GM18519 (cell line): ENCODE measurements at regions not wholly inside any gene's neighbourhood (a gene's known extent, or its start where the extent isn't known, plus 50 kb on each side); places are given as distances from the start of the nearest gene placed in this dataset.

Experiments
- ATAC-seq: cut with Tn5 transposase; IDR thresholded peaks from one replicate; pipeline ENCODE4 v1.9.1; 2021; ENCODE audit warnings: mild to moderate bottlenecking, moderate library complexity; ENCODE audit not compliant: unreplicated experiment, low FRiP score

- no peak for ATAC-seq
Measured at GRCh38 chr1:58430421-58431275, 115.9 kb downstream of the OMA1 start.

GRCh38 chr1:58426918-58427317 lies 119.6 kb downstream of the OMA1 start:
- no peak for ATAC-seq

- ATAC-seq: no peak
Measured at GRCh38 chr1:58422436-58422835, 124.1 kb downstream of the OMA1 start.

- ATAC-seq: no peak
Measured at GRCh38 chr1:58418283-58419228, 128.0 kb downstream of the OMA1 start.

- no peak for ATAC-seq
Measured at GRCh38 chr1:58412071-58412580, 134.4 kb downstream of the OMA1 start.

DNA sequence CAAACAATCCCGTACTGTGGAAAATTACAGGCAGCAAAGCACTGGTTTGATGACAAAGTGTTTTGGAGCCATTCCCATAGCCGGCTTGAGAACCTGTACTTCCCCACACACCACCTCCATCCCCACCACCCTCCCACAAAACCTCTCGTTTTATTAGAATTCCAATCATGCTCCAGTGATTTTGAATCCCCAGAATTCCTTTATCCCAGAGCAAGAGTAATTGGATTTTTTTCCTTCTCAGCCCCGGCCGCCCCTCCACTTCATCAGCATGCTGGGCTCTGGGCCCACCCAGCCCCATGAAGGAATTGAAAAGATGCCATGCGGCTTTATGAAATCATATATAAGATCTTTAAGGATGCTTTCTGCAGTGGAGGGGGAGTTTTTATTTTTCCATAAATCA lies 136.6 kb downstream of the OMA1 start:
- no peak for ATAC-seq

- ATAC-seq: no peak
Measured at GRCh38 chr1:58409336-58409735, 137.2 kb downstream of the OMA1 start.

GRCh38 chr1:58406301-58407071 lies 140.0 kb downstream of the OMA1 start:
- no peak for ATAC-seq

- no peak for ATAC-seq
Measured at GRCh38 chr1:58405660-58406059, 140.9 kb downstream of the OMA1 start.

- no peak for ATAC-seq
Measured at GRCh38 chr1:58403894-58404293, 142.6 kb downstream of the OMA1 start.

DNA sequence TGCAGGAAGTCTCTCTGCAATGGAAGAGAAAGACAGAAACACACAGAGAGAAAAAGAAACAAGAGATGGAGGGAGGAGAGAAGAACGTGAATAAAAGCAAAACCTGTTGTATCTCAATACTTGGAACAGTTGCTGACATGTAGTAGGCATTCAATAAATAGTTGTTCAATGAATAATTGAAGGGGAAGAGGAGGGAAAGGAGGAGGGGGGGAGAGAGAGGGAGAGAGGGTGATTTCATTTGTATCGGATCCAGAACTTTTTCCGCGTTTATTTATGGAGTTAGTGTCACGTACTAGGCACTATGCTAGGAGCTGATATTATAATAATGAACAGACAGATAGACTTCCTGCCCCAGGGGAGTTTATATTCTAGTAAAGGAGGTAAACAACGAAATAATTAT lies 144.1 kb downstream of the OMA1 start:
- ATAC-seq: no peak

GRCh38 chr1:58401991-58402390 lies 144.5 kb downstream of the OMA1 start:
- ATAC-seq: no peak

GRCh38 chr1:58399176-58399575 lies 147.3 kb downstream of the OMA1 start:
- no peak for ATAC-seq

GRCh38 chr1:58398714-58399113 lies 147.8 kb downstream of the OMA1 start:
- no peak for ATAC-seq

DNA sequence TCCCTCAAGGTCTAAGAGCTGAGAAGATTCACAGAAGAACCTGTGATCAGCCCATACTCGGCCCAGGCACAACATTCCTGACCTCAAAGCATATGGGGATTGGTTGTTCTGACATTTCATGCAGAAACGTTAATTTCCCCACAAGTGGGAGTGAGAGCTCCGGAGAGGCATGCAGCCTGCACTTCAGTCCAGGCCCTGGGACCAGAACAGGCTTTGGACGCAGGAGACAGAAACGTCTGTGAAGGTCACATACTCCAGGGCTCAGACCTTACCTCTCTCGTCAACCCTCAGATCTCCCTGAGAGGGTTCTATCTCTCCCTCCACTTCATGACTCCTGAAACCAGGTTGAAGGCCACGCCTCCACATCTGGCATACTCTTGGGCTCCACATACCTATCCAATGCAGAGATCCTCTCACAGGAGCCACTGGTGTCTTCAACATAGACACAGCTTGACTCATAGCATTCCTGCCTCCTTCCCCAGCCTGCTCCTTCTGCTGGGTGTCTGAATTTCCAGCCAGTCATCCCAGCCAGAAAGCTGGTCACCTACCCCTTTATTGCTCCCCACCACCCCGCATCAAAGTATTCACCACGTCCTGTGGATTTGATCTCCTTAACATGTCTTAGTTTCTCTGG lies 149.2 kb downstream of the OMA1 start:
- no peak for ATAC-seq

- no peak for ATAC-seq
Measured at GRCh38 chr1:58396150-58396549, 150.4 kb downstream of the OMA1 start.

- no peak for ATAC-seq
Measured at GRCh38 chr1:58395355-58395754, 151.2 kb downstream of the OMA1 start.

GRCh38 chr1:58392083-58392482 lies 154.4 kb downstream of the OMA1 start:
- no peak for ATAC-seq

DNA sequence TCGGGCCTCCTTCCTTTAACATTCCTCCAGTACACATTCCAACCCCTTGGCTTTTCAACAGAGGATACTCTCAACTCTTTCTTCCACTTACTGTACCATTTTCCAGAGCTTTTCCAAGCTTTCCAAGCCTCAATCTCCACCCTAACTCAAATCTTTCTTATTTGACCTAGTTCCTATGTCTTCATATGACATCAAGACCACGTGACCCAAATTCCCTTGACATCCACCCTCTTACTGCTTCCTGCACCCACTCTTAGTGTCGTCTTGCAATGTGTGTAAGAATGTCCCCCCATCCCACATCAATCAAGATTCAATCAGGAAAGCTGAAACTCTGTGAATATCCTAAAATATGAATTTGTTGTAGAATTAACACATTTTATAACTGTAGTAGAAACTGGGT lies 155.0 kb downstream of the OMA1 start:
- no peak for ATAC-seq

DNA sequence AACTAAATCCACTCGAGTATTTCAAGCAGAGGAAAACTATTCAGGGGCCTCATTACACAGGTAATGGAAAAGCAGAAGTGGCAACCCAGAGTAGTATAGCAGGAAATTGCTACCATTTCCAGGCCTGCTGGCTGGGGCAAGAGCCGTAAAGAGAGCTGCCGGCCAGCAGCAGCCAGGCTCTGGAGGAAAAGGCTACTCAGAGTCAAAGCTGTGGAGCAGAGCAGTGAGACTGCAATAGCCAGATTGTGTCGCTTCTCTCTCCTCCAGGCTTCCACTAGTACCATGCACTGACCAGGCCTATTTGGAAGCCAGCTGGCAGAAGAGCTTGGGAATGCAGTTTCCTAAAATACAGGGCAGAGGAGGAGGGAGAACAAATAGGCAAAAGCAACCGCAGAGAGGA lies 155.5 kb downstream of the OMA1 start:
- ATAC-seq: no peak
